Fibroblast of lung (primary cell): ENCODE measurements at regions not wholly inside any gene's neighbourhood (a gene's known extent, or its start where the extent isn't known, plus 50 kb on each side); places are given as distances from the start of the nearest gene placed in this dataset.

ENCODE experiments used
- DNase-seq, 2 donors: peaks; one replicate each; pipeline versions ENCODE4 v3.0.0 to v3.0.0-alpha.2; 2010; ENCODE audit warnings: low read depth in 2 of 2
- H2AFZ ChIP-seq: 2 replicates; pipeline ENCODE4 v1.5.1; 2012; ENCODE audit warnings: low read length, control low read depth, inconsistent platforms
- H3K27ac ChIP-seq: 2 replicates; pipeline ENCODE4 v1.5.1; 2011; ENCODE audit warnings: low read length, control low read depth; ENCODE audit not compliant: insufficient read depth
- H3K27me3 ChIP-seq: 2 replicates; pipeline ENCODE4 v1.5.1; 2011; ENCODE audit warnings: mild to moderate bottlenecking, low read length; ENCODE audit not compliant: control insufficient read depth, insufficient read depth
- H3K36me3 ChIP-seq: 2 replicates; pipeline ENCODE4 v1.5.1; 2011; ENCODE audit warnings: low read length; ENCODE audit not compliant: control insufficient read depth, insufficient read depth
- H3K4me1 ChIP-seq: 2 replicates; pipeline ENCODE4 v1.5.1; 2011; ENCODE audit warnings: low read length; ENCODE audit not compliant: control insufficient read depth, insufficient read depth; ENCODE audit errors: extremely low read depth
- H3K4me2 ChIP-seq: 2 replicates; pipeline ENCODE4 v1.5.1; 2011; ENCODE audit warnings: low read length, control low read depth; ENCODE audit not compliant: insufficient read depth; ENCODE audit errors: extremely low read depth
- H3K4me3 ChIP-seq, 4 experiments: fragments of 200-600 bp in 1 of 4; sonication (generic) in 1 of 4; replicated peaks in 1 of 4; 2 replicates each; pipeline ENCODE4 v1.5.1; 2011 to 2016; ENCODE audit warnings: low read length in 4 of 4, low read depth in 3 of 4, mild to moderate bottlenecking in 3 of 4, control low read depth in 2 of 4, inconsistent platforms in 1 of 4, mixed read lengths in 1 of 4; ENCODE audit not compliant: insufficient read depth in 1 of 4; ENCODE audit errors: control extremely low read depth in 1 of 4
- H3K79me2 ChIP-seq: 2 replicates; pipeline ENCODE4 v1.5.1; 2012; ENCODE audit warnings: mild to moderate bottlenecking, low read length, inconsistent platforms; ENCODE audit not compliant: control insufficient read depth, insufficient read depth
- H3K9ac ChIP-seq: 2 replicates; pipeline ENCODE4 v1.5.1; 2011; ENCODE audit warnings: mild to moderate bottlenecking, low read length, control low read depth; ENCODE audit not compliant: insufficient read depth
- H3K9me3 ChIP-seq: 2 replicates; pipeline ENCODE4 v1.5.1; 2012; ENCODE audit warnings: low read depth, low read length; ENCODE audit not compliant: control insufficient read depth, insufficient read depth
- H4K20me1 ChIP-seq: 2 replicates; pipeline ENCODE4 v1.5.1; 2011; ENCODE audit warnings: low read length; ENCODE audit not compliant: control insufficient read depth, insufficient read depth; ENCODE audit errors: extremely low read depth
- CTCF ChIP-seq, 2 donors: IDR thresholded peaks in 1 of 2; conservative IDR thresholded peaks in 1 of 2; 1 replicate in 1 of 2; 2 replicates in 1 of 2; pipeline ENCODE4 v1.5.1; 2011 to 2012; ENCODE audit warnings: low read length in 2 of 2, control low read depth in 1 of 2, inconsistent platforms in 1 of 2, low read depth in 1 of 2, mild to moderate bottlenecking in 1 of 2
- EZH2 ChIP-seq: IDR thresholded peaks from 2 replicates; pipeline ENCODE4 v1.5.1; 2012; ENCODE audit warnings: low read length, control low read depth, mild to moderate bottlenecking; ENCODE audit errors: missing control alignments

GRCh38 chr14:58923751-58924405, 264.6 kb upstream of the DAAM1 start:
- Histone ChIP-seq H3K79me2 (no peaks in the 10 kb centered on the region), H3K9ac (no peak overlapping the region), H3K36me3 (no peaks in the 10 kb centered on the region), H3K4me3 (no peak overlapping the region), H3K4me2 (no peak overlapping the region), H4K20me1 (no peaks in the 10 kb centered on the region), H3K4me1 (no peaks in the 10 kb centered on the region), H3K27me3 (no peaks in the 10 kb centered on the region), H3K9me3 (no peaks in the 10 kb centered on the region), H3K27ac (no peak overlapping the region), H2AFZ (no peak overlapping the region)
- TF ChIP-seq CTCF (conservative IDR thresholded peaks at IDR 0.05 in 1 of 2, IDR thresholded peaks at IDR 0.05 in 1 of 2; ENCODE audit: low read depth in 1 of 2, low read length in 2 of 2) = no peak
- no peak for TF ChIP-seq EZH2
- peak in 1 of 2 donors; percentile 16 for DNase-seq

DNA sequence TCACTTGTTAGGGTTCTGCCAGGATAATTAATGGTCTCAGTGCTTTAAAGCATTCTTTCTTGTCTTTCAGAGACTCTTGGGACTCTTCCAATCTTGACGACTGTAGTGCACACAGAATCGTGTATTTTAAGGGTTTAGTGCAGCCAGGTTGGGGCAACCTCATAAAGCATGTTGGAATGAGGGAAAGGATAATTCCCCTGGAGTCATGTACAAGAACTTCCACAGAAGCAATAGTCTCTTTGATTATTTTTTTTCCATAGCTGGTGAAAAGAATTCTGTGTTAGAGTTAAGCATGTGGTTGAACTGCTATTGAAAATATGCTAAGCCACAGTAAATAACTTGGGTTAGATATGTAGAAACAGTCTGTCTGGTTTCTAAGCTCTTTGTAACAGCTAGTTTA, 246.8 kb upstream of the DAAM1 start:
- H3K4me3 ChIP-seq = no peak overlapping the region
- H3K79me2 ChIP-seq = no peaks in the 10 kb centered on the region
- no peak overlapping the region for H3K9ac ChIP-seq
- peaks cover 2% of the 10 kb centered on the region for H3K27me3 ChIP-seq
- no peaks in the 10 kb centered on the region for H3K9me3 ChIP-seq
- H3K27ac ChIP-seq = no peak overlapping the region
- H4K20me1 ChIP-seq = no peaks in the 10 kb centered on the region
- H2AFZ ChIP-seq = no peak overlapping the region
- H3K4me2 ChIP-seq = no peak overlapping the region
- no peak for TF ChIP-seq CTCF (conservative IDR thresholded peaks at IDR 0.05 in 1 of 2, IDR thresholded peaks at IDR 0.05 in 1 of 2; ENCODE audit: low read depth in 1 of 2, low read length in 2 of 2)
- no peak for TF ChIP-seq EZH2
- no peaks in the 10 kb centered on the region for H3K36me3 ChIP-seq
- DNase-seq = peak; percentile 24 to 84
- no peaks in the 10 kb centered on the region for H3K4me1 ChIP-seq

- H2AFZ ChIP-seq = no peak overlapping the region
- no peaks in the 10 kb centered on the region for H3K36me3 ChIP-seq
- no peaks in the 10 kb centered on the region for H3K9me3 ChIP-seq
- peak in 1 of 2 donors; percentile 74 for DNase-seq
- H3K4me3 ChIP-seq = no peak overlapping the region
- H3K9ac ChIP-seq = no peak overlapping the region
- no peak overlapping the region for H3K27ac ChIP-seq
- no peaks in the 10 kb centered on the region for H3K79me2 ChIP-seq
- H3K4me1 ChIP-seq = no peaks in the 10 kb centered on the region
- peaks cover 2% of the 10 kb centered on the region for H3K27me3 ChIP-seq
- H4K20me1 ChIP-seq = no peaks in the 10 kb centered on the region
- no peak overlapping the region for H3K4me2 ChIP-seq
- TF ChIP-seq EZH2 = no peak
- TF ChIP-seq CTCF (conservative IDR thresholded peaks at IDR 0.05 in 1 of 2, IDR thresholded peaks at IDR 0.05 in 1 of 2; ENCODE audit: low read depth in 1 of 2, low read length in 2 of 2) = no peak
Measured at GRCh38 chr14:58942516-58942915, 246.0 kb upstream of the DAAM1 start.
